Prostate gland (tissue), 2 donors: ENCODE measurements at regions not wholly inside any gene's neighbourhood (a gene's known extent, or its start where the extent isn't known, plus 50 kb on each side); places are given as distances from the start of the nearest gene placed in this dataset.
"Not testable (repeated sequence)": the region's sequence is repeated elsewhere in the genome, so short reads cannot be mapped to it uniquely, and the experiment has no call there.

Source experiments
- DNase-seq: peaks from one replicate; pipeline ENCODE4 v3.0.0-alpha.2; 2019; ENCODE audit warnings: low spot score
- H3K27ac ChIP-seq, 2 donors: fragments of 200-600 bp; sonication (generic); 2 replicates each; pipeline ENCODE4 v1.5.1; 2017 to 2019
- H3K27me3 ChIP-seq: fragments of 200-600 bp; sonication (generic); replicated peaks from 2 replicates; pipeline ENCODE4 v1.5.1; 2019; ENCODE audit not compliant: insufficient read depth
- H3K36me3 ChIP-seq, 2 donors: fragments of 200-600 bp; sonication (generic); 1 replicate in 1 of 2; 2 replicates in 1 of 2; pipeline versions ENCODE4 v1.5.1 to v1.8.1; 2017 to 2019
- H3K4me1 ChIP-seq: fragments of 200-600 bp; sonication (generic); replicated peaks from 2 replicates; pipeline ENCODE4 v1.5.1; 2019
- H3K4me3 ChIP-seq, 2 donors: fragments of 200-600 bp; sonication (generic); 2 replicates each; pipeline ENCODE4 v1.5.1; 2017 to 2019
- H3K9me3 ChIP-seq: fragments of 200-600 bp; sonication (generic); 2 replicates; pipeline ENCODE4 v1.5.1; 2017
- POLR2A ChIP-seq: fragments of 450-650 bp; IDR thresholded peaks from one replicate; pipeline ENCODE4 v1.6.1; 2016; ENCODE audit warnings: antibody characterized with exemption, mild to moderate bottlenecking
- POLR2AphosphoS5 ChIP-seq: sonication (generic); formaldehyde crosslinking; IDR thresholded peaks from one replicate; pipeline ENCODE4 v1.6.1; 2017; ENCODE audit warnings: antibody characterized with exemption
- WGBS: methylation state at CpG from one replicate; pipeline ENCODE4 v1.1.5; 2018; 5-methylcytosine and 5-hydroxymethylcytosine counted together
- intact Hi-C: fragments of 100-400 bp; cut with DNase I; formaldehyde crosslinking; loops from one replicate; pipeline ENCODE4 v1.14.2; 2022
- TF ChIP-seq, protein P1 (sequence below), 4 experiments: fragments of 200-600 bp in 2 of 4; fragments of 450-650 bp in 2 of 4; sonication (generic) in 2 of 4; IDR thresholded peaks; 1 replicate in 3 of 4; 2 replicates in 1 of 4; pipeline ENCODE4 v1.5.1; 2016 to 2019; ENCODE audit warnings: antibody characterized with exemption in 4 of 4, mild to moderate bottlenecking in 2 of 4, moderate library complexity in 2 of 4

GRCh38 chr5:130400091-130400490 lies 495.8 kb downstream of the CHSY3 start:
- Histone ChIP-seq H3K4me1 (no peaks in the 10 kb centered on the region), H3K27ac (no peak overlapping the region), H3K4me3 (no peak overlapping the region), H3K27me3 (no peaks in the 10 kb centered on the region), H3K36me3 (no peaks in the 10 kb centered on the region), H3K9me3 (no peaks in the 10 kb centered on the region)
- DNase-seq = no peak
- intact Hi-C loops = no loop called here
- TF ChIP-seq POLR2AphosphoS5 = no peak
- TF ChIP-seq POLR2A = no peak
- TF ChIP-seq, protein P1, sequence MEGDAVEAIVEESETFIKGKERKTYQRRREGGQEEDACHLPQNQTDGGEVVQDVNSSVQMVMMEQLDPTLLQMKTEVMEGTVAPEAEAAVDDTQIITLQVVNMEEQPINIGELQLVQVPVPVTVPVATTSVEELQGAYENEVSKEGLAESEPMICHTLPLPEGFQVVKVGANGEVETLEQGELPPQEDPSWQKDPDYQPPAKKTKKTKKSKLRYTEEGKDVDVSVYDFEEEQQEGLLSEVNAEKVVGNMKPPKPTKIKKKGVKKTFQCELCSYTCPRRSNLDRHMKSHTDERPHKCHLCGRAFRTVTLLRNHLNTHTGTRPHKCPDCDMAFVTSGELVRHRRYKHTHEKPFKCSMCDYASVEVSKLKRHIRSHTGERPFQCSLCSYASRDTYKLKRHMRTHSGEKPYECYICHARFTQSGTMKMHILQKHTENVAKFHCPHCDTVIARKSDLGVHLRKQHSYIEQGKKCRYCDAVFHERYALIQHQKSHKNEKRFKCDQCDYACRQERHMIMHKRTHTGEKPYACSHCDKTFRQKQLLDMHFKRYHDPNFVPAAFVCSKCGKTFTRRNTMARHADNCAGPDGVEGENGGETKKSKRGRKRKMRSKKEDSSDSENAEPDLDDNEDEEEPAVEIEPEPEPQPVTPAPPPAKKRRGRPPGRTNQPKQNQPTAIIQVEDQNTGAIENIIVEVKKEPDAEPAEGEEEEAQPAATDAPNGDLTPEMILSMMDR (IDR thresholded peaks at IDR 0.05) = no peak

DNA sequence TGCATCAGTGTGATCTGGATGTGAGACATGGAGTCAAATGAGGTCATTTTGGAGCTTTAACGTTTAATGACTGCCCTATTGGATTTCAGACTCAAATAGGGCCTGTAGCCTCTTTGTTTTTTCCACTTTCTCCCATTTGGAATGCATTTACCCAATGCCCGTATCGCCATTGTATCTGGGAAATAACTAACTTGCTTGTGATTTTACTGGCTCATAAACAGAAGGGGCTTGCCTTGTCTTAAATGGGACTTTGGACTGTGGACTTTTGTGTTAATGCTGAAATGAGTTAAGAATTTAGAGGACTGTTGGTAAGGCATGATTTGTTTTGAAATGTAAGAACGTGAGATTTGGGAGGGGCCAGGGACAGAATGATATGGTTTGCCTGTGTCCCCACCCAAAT lies 494.6 kb downstream of the CHSY3 start:
- no peaks in the 10 kb centered on the region for H3K27me3 ChIP-seq
- H3K4me3 ChIP-seq = no peak overlapping the region
- no peaks in the 10 kb centered on the region for H3K9me3 ChIP-seq
- intact Hi-C loops = no loop called here
- H3K4me1 ChIP-seq = no peaks in the 10 kb centered on the region
- 53% methylated on average over 4 of the region's 4 CpGs for WGBS
- no peak overlapping the region for H3K27ac ChIP-seq
- H3K36me3 ChIP-seq = no peaks in the 10 kb centered on the region
- TF ChIP-seq, protein P1 (IDR thresholded peaks at IDR 0.05) = no peak
- TF ChIP-seq POLR2AphosphoS5 (no peak), POLR2A (no peak)
- DNase-seq = no peak

GRCh38 chr5:130397727-130398126 lies 493.5 kb downstream of the CHSY3 start:
- intact Hi-C loops, H3K27me3 ChIP-seq, H3K9me3 ChIP-seq, DNase-seq, H3K36me3 ChIP-seq, H3K27ac ChIP-seq, H3K4me3 ChIP-seq, H3K4me1 ChIP-seq: not testable (repeated sequence)
- WGBS = 90% methylated on average over 1 of the region's 1 CpG

DNA sequence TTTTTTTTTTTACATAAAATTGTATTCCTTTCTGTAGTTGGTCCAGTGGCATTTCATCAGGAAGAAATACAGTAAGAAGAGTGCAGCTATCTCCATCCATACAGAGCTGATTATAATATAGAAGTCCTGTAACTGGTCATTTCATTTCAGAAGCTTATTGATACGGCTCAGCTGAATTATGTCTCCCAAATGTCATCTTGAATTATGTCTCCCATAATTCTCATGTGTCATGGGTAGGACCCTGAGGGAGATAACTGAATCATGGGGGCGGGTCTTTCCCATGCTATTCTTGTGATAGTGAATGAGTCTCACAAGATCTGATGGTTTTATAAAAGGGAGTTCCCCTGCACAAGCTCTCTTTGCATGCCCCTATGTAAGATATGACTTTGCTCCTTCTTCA lies 492.9 kb downstream of the CHSY3 start:
- TF ChIP-seq, protein P1 (IDR thresholded peaks at IDR 0.05) = no peak
- no peak for TF ChIP-seq POLR2AphosphoS5
- no peak for TF ChIP-seq POLR2A
- DNase-seq = no peak
- Histone ChIP-seq H3K9me3 (no peaks in the 10 kb centered on the region), H3K36me3 (no peaks in the 10 kb centered on the region), H3K4me3 (no peak overlapping the region), H3K27ac (no peak overlapping the region), H3K4me1 (no peaks in the 10 kb centered on the region), H3K27me3 (no peaks in the 10 kb centered on the region)
- intact Hi-C loops = no loop called here
- WGBS = 91% methylated on average over 2 of the region's 2 CpGs

GRCh38 chr5:130391727-130392264 lies 487.5 kb downstream of the CHSY3 start:
- H3K9me3 ChIP-seq, H3K27ac ChIP-seq, H3K4me1 ChIP-seq, DNase-seq, intact Hi-C loops, H3K27me3 ChIP-seq, H3K4me3 ChIP-seq, H3K36me3 ChIP-seq: not testable (repeated sequence)
- TF ChIP-seq POLR2AphosphoS5 = peak; percentile 49
- WGBS = 35% methylated on average over 3 of the region's 3 CpGs

DNA sequence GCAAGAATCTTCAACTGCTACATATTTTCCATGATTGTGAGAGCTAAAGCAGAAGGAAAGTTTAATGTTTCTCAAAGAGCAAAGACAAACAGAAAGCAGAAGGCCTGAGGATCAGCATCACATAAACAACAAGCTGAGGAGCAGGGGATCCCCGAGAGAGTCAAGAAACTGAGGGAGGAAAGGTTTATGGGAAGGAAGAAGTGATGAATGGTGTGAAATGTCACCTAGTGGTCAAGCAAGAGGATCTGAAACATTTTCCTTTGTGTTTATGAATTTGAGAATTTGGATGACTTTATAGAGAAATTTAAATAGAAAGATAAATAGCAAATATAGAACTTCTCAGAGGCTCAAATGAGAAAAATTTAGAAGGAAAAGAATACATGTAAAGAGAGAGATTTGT lies 481.9 kb downstream of the CHSY3 start:
- TF ChIP-seq POLR2AphosphoS5 = no peak
- no peak for DNase-seq
- 42% methylated on average over 1 of the region's 1 CpG for WGBS
- no peaks in the 10 kb centered on the region for H3K27me3 ChIP-seq
- no peak overlapping the region for H3K27ac ChIP-seq
- H3K4me3 ChIP-seq = no peak overlapping the region
- no peaks in the 10 kb centered on the region for H3K4me1 ChIP-seq
- intact Hi-C loops = no loop called here
- no peaks in the 10 kb centered on the region for H3K36me3 ChIP-seq
- no peaks in the 10 kb centered on the region for H3K9me3 ChIP-seq
